ENCODE measurements at regions not wholly inside any gene's neighbourhood (a gene's known extent, or its start where the extent isn't known, plus 50 kb on each side); places are given as distances from the start of the nearest gene placed in this dataset.

DNA sequence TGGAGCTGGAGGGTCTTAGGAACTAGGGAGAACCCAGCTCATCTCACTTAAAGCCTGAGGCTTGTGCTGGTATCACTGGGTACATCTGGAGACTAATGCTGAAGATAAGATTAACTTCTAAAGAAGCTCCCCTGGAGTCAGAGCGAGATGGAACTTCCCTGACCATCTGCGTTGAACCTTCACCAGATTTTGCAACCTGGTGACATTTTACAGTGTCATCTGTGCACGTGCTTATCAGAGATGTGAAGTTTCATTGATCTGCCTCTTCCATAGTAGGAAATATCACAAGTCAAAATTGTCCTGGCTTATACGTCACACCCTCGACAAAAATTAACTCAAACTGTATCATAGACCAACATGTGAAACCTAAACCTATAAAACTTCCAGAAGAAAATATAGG is 395.5 kb downstream of the SHQ1 start:
- Histone ChIP-seq H3K4me3 (no peak overlapping the region), H3K36me3 (no peaks in the 10 kb centered on the region), H3K4me1 (no peaks in the 10 kb centered on the region), H3K27me3 (no peaks in the 10 kb centered on the region), H3K9me3 (no peaks in the 10 kb centered on the region), H3K27ac (no peak overlapping the region)
- no peak for DNase-seq
- intact Hi-C loops (cut with DNase I; ENCODE audit: low total_unique reads): loop anchor here (10.0 kb wide), 1 partner anchor 728 kb away; the partner anchor contains the start of gene EIF4E3
- TF ChIP-seq, protein P1, sequence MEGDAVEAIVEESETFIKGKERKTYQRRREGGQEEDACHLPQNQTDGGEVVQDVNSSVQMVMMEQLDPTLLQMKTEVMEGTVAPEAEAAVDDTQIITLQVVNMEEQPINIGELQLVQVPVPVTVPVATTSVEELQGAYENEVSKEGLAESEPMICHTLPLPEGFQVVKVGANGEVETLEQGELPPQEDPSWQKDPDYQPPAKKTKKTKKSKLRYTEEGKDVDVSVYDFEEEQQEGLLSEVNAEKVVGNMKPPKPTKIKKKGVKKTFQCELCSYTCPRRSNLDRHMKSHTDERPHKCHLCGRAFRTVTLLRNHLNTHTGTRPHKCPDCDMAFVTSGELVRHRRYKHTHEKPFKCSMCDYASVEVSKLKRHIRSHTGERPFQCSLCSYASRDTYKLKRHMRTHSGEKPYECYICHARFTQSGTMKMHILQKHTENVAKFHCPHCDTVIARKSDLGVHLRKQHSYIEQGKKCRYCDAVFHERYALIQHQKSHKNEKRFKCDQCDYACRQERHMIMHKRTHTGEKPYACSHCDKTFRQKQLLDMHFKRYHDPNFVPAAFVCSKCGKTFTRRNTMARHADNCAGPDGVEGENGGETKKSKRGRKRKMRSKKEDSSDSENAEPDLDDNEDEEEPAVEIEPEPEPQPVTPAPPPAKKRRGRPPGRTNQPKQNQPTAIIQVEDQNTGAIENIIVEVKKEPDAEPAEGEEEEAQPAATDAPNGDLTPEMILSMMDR (IDR thresholded peaks at IDR 0.05): no peak

DNA sequence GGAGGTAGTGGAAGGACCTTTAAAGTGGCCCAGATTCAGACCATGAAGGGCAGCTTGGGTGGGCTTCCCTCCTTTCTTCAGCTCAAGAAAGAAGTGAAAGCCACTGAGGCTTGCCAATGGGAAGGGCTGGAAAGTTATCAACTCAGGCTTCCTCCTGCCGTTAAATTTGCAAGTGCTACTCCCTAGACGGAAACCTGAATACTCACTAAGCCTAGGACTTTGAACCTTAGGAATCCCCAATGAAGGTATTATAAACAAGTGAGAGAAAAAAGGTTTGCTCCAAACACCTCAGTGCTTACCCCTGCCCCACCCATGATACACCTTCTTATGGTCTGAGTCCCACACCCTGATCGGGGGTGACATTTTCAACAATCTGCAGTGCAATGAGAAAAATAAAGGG is 396.4 kb downstream of the SHQ1 start:
- TF ChIP-seq, protein P1 (IDR thresholded peaks at IDR 0.05): no peak
- H3K4me1 ChIP-seq: peaks cover 0 to 5% (median 2%) of the 10 kb centered on the region in 4 donors
- no peaks in the 10 kb centered on the region for H3K9me3 ChIP-seq
- intact Hi-C loops (cut with DNase I; ENCODE audit: low total_unique reads): loop anchor here (10.0 kb wide), 1 partner anchor 727 kb away; the partner anchor contains the start of gene EIF4E3
- no peak overlapping the region for H3K4me3 ChIP-seq
- no peaks in the 10 kb centered on the region for H3K27me3 ChIP-seq
- no peaks in the 10 kb centered on the region for H3K36me3 ChIP-seq
- H3K27ac ChIP-seq: no peak overlapping the region
- DNase-seq: no peak

DNA sequence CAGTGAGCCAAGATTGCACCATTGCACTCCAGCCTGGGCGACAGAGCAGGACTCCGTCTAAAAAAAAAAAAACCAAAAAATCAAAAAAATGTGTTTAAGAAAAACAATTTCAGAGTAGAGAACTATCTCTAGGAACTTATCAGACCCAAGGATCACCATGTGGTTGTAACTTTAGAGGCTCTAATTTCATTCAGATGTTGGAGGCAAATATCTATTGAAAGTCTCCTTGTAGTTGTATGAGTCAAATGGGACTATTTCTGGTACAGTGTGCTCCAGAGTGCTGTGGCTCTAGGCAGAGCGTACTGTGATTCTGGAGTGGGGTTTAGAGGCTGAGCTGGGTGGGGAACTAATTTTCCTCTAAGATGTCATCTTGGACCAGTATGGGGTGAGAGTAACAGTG is 398.7 kb downstream of the SHQ1 start:
- Histone ChIP-seq H3K9me3 (no peaks in the 10 kb centered on the region), H3K27me3 (no peaks in the 10 kb centered on the region), H3K36me3 (no peaks in the 10 kb centered on the region), H3K4me3 (no peak overlapping the region), H3K27ac (no peak overlapping the region), H3K4me1 (peaks cover 0 to 18% (median 4%) of the 10 kb centered on the region in 4 donors)
- TF ChIP-seq, protein P1 (IDR thresholded peaks at IDR 0.05): no peak
- no peak for DNase-seq
- intact Hi-C loops (cut with DNase I; ENCODE audit: low total_unique reads): loop anchor here (10.0 kb wide), 1 partner anchor 205 kb away; no protein-coding TSS in a partner anchor

DNA sequence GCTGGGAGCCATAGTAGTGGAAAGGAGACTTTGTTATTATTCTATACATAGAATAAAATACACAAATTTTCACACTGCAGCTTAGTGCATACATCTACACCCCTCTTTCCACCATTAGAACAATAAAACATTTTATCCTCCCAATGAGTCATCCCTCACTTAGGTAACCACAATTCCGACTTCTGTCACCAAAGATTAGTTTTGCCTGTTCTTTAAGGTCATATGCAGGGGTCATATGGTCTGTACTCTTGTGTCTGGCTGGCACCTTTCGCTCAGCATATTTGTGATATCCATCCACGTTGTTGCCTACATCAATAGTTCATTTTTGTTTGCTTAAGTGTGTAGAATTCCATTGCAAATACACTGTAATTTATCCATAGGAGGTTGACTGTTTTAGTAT is 399.4 kb downstream of the SHQ1 start:
- intact Hi-C loops (cut with DNase I; ENCODE audit: low total_unique reads): loop anchor here (10.0 kb wide), 1 partner anchor 204 kb away; no protein-coding TSS in a partner anchor
- H3K4me1 ChIP-seq: peaks cover 0 to 25% (median 4%) of the 10 kb centered on the region in 4 donors
- H3K4me3 ChIP-seq: no peak overlapping the region
- no peaks in the 10 kb centered on the region for H3K27me3 ChIP-seq
- no peak overlapping the region for H3K27ac ChIP-seq
- TF ChIP-seq, protein P1 (IDR thresholded peaks at IDR 0.05): no peak
- DNase-seq: no peak
- H3K9me3 ChIP-seq: no peaks in the 10 kb centered on the region
- H3K36me3 ChIP-seq: no peaks in the 10 kb centered on the region

DNA sequence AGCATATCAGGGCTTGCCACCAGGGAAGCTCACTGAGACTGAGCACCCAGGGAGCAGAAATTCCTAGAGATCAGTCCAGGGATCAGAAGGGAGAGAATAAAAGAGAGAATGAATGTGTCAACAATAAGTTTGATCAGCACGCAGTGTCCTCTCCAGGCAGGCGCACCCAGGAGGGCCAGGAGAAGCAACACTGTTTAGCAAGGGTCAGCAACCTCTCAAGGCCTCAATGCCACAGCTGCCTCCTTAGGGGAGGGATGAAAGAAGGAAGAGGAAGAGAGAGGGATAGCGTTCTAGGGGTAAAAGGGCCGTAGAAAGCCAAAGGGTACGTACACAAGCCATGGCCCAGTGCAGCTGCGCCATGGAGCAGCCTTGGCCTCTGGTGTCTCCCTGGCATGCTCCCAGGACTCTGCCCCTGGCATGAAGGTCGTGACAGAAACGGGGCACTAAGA is 399.8 kb downstream of the SHQ1 start:
- intact Hi-C loops (cut with DNase I; ENCODE audit: low total_unique reads): loop anchor here (10.0 kb wide), 1 partner anchor 204 kb away; no protein-coding TSS in a partner anchor
- DNase-seq: no peak
- H3K9me3 ChIP-seq: no peaks in the 10 kb centered on the region
- TF ChIP-seq, protein P1 (IDR thresholded peaks at IDR 0.05): no peak
- H3K4me1 ChIP-seq: peaks cover 0 to 28% (median 4%) of the 10 kb centered on the region in 4 donors
- H3K27ac ChIP-seq: no peak overlapping the region
- H3K36me3 ChIP-seq: no peaks in the 10 kb centered on the region
- no peak overlapping the region for H3K4me3 ChIP-seq
- no peaks in the 10 kb centered on the region for H3K27me3 ChIP-seq

All from tibial artery (tissue), 4 donors.